ENCODE measurements at regions not wholly inside any gene's neighbourhood (a gene's known extent, or its start where the extent isn't known, plus 50 kb on each side); places are given as distances from the start of the nearest gene placed in this dataset.

- no peak for TF ChIP-seq CTCF (IDR thresholded peaks at IDR 0.05)
- TF ChIP-seq POLR2A (IDR thresholded peaks at IDR 0.05), result no peak
Observed at GRCh38 chr5:130805036-130805435, 360.0 kb downstream of the HINT1 start.
